OCI-LY3 (cell line): ENCODE measurements at regions not wholly inside any gene's neighbourhood (a gene's known extent, or its start where the extent isn't known, plus 50 kb on each side); places are given as distances from the start of the nearest gene placed in this dataset.

Experiments used
- EZH2phosphoT487 ChIP-seq: fragments of 200-600 bp; shearing (Covaris generic); IDR thresholded peaks from 2 replicates; pipeline ENCODE4 v1.6.1; 2018; ENCODE audit warnings: antibody characterized with exemption, mixed run types, low read depth
- TF ChIP-seq, protein P1 (sequence below): fragments of 200-600, 300-600 bp; sonication (generic); IDR thresholded peaks from 2 replicates; pipeline ENCODE4 v1.5.1; 2014; ENCODE audit warnings: antibody characterized with exemption, low read length, low read depth

DNA sequence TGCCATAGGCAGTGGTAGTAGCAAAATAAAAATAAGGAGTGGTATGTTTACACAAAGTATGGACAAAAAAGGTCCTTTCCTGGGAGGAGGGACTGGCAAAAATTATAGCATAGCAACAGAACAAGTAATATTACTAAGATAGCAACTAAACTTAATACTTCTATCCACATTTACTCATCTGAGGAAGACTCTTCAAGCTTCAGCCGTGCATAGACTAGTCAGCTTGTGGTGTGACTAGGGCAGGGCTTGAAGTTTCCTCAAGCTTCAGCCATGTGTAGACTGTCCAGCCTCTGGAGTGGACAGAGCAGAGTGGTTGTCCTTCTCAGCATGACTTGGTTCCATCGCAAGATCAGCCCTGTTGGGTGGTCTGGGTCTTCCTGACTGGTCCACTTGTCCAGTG is 268.3 kb upstream of the RBMY1B start:
- TF ChIP-seq, protein P1, sequence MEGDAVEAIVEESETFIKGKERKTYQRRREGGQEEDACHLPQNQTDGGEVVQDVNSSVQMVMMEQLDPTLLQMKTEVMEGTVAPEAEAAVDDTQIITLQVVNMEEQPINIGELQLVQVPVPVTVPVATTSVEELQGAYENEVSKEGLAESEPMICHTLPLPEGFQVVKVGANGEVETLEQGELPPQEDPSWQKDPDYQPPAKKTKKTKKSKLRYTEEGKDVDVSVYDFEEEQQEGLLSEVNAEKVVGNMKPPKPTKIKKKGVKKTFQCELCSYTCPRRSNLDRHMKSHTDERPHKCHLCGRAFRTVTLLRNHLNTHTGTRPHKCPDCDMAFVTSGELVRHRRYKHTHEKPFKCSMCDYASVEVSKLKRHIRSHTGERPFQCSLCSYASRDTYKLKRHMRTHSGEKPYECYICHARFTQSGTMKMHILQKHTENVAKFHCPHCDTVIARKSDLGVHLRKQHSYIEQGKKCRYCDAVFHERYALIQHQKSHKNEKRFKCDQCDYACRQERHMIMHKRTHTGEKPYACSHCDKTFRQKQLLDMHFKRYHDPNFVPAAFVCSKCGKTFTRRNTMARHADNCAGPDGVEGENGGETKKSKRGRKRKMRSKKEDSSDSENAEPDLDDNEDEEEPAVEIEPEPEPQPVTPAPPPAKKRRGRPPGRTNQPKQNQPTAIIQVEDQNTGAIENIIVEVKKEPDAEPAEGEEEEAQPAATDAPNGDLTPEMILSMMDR, result no peak
- TF ChIP-seq EZH2phosphoT487, result no peak
